GM21786 (cell line): ENCODE measurements at regions not wholly inside any gene's neighbourhood (a gene's known extent, or its start where the extent isn't known, plus 50 kb on each side); places are given as distances from the start of the nearest gene placed in this dataset.

Experiments used
- ATAC-seq: cut with Tn5 transposase; IDR thresholded peaks from one replicate; pipeline ENCODE4 v1.9.1; 2021; ENCODE audit not compliant: unreplicated experiment

GRCh38 chr2:191601060-191601459 lies 76.9 kb upstream of the NABP1 start:
- no peak for ATAC-seq

DNA sequence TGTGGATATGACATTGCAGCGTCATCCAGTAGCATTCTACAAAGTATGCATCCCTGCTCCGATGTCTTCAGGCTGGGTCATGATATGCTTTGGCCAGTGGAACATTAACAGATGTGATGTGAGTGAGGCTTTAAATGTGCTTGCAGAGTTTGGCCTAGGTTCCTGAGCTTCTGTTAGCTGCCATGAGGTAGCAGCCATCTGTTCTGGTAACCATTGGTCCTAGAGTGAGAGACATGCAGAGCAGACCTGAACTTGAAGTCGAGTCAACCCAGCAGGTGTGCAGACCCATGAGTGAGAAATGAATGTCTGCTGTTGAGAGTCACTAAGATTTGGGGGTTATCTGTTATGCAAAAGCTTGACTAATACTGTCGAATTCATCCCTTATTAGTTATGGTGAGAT lies 73.8 kb upstream of the NABP1 start:
- no peak for ATAC-seq

- no peak for ATAC-seq
These were observed 70.8 kb upstream of the NABP1 start for GRCh38 chr2:191607096-191607495.

- ATAC-seq: no peak
These were observed 67.2 kb upstream of the NABP1 start for GRCh38 chr2:191610756-191611155.

DNA sequence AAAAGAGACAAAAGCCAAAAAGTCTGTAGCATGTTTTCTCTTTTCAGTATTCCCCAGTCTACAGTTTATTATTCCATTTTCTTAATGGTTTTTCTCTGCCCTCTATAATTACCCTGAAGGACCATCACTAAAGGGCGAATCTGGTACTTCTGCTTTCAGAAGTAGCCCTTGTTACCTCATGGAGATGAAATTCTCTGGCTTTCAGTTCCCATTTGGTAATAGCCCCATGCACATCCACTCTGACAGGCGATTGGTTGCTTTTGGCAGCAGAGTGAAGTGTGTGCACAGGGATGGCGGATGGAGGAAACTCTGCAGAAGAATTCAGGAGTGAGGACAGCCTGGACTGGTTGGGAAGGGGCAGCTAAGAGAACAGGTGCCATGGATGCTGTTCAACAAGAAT lies 66.3 kb upstream of the NABP1 start:
- ATAC-seq: peak; percentile 100

DNA sequence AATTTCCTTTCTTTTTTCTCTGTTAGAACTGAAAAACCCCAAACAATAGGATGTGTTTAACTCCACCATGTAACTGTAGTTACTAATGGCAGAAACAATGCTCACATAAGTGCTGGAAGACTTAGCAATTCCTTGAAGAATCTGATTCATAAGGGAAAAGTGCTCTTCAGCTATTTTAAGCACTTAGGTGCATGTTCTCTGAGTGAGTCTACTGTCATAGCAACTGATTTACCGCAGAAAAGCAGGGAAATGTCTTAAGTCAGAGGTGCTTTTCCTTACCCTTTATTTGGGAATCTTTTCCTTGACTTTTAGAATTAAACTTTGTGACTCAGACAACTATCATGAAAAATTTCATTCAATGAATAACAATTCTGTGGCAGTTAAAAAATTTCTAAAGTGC lies 65.4 kb upstream of the NABP1 start:
- no peak for ATAC-seq

DNA sequence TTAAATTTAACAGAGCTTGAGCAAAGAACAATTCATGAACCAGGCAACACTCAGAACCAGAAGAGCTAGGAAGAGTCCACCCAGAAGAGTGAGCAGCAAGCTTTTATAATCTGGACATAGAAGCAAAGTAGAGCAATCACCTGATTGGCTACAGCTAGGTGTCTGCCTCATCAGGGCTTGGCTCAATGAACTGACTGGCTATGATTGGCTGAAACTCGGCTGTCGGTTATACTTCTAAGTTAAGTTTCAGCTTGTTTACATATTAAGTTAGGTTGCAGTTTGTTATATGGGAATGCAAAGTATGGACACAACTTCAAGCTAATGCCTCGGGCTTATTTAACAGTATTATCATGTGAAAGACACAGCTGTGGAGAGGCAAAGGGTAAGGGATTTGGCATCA lies 63.2 kb upstream of the NABP1 start:
- no peak for ATAC-seq

DNA sequence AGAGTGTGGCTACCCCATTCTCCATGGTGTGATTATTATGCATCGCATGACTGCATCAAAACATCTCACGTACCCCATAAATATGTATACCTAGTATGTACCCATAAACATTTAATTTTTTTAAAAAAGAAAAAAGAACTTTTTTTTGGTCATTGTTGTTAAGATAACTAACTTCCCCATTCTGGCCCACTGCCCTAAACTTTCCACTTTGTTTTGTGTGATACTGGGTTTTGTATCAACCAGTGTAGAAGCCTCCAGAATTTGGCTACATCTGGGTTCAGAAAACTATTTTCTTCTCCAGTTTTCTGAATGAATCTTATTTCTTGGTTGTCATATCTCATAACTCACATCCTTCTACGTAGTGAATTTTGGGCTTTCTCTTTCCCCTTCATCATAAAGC lies 62.3 kb upstream of the NABP1 start:
- no peak for ATAC-seq

- peak; percentile 93 for ATAC-seq
These were observed 60.4 kb upstream of the NABP1 start for GRCh38 chr2:191617575-191617974.

GRCh38 chr2:191618046-191618780 lies 59.7 kb upstream of the NABP1 start:
- no peak for ATAC-seq

- no peak for ATAC-seq
These were observed 59.1 kb upstream of the NABP1 start for GRCh38 chr2:191618786-191619185.

- ATAC-seq: no peak
These were observed 57.8 kb upstream of the NABP1 start for GRCh38 chr2:191620144-191620543.

- no peak for ATAC-seq
These were observed 55.3 kb upstream of the NABP1 start for GRCh38 chr2:191622374-191623320.

DNA sequence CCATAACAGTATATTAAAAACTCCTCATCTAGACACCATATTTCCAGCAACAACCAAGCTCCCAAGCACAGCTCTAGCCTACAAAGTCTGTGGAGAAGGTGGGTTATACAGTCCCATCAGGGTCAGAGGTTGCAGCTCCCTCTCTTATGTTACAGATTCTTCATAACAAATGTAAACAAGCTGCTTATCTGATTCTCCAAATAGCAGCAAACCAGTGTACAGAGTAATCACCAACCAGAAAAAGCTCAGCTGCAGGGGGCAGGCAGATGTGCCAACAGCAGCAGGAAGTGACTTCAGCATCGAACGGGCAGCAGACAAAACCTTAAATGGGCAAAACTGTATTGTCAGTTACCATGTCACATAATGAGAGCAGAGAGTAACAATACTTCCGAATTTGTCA lies 52.9 kb upstream of the NABP1 start:
- peak; percentile 57 for ATAC-seq

DNA sequence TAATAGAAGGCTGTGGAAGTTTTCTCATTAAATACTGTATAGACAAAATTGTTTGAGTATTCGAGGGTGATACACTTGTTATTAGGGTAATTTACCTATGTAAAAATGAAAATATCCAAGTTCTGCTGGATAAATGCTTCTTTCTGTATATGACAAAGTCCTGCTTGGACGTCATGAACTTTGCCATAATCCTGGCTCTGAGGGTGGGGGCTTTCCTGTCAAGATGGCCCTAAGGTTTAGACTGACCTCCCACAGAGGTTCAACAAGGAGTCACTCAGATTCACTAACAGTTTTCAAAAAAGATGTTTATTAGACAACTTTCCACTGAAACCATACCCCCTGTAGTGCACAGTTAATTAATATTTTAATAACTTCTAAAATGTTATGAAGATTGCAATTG lies 52.5 kb upstream of the NABP1 start:
- no peak for ATAC-seq

DNA sequence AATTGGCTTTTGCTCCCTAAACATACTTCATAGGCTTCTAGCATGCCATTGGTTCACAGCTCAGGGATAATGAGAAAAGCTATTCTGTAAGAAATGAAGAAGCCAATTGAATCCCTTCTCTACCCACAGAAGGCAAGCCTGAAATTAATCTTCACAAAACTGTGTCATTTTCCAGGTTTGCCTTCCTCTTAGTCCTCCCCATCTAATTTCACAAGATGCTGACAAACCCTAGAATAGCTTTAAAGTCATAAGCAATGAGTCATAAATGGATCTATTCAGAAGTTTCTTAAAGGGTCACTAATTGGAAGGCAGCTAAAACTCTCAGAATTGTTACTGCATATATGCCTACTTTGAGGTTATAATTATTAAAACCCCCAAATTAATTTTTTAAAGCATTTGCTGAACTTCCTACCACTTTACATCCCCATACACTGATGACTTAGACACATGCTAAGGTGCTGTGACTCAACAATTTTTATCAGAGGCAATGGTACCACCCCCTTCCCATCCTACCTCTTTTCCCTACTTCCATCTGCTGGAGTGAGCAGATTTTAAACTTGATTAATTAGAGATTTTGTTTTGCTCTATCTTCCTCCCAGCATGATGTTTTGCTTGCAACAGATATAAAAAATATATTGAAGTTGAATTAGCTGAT lies 51.3 kb upstream of the NABP1 start:
- ATAC-seq: no peak

- no peak for ATAC-seq
These were observed 50.4 kb upstream of the NABP1 start for GRCh38 chr2:191627518-191627917.
